GM19463 (cell line): ENCODE measurements at regions not wholly inside any gene's neighbourhood (a gene's known extent, or its start where the extent isn't known, plus 50 kb on each side); places are given as distances from the start of the nearest gene placed in this dataset.

Experiments used
- ATAC-seq: cut with Tn5 transposase; IDR thresholded peaks from one replicate; pipeline ENCODE4 v1.9.1; 2021; ENCODE audit warnings: mild to moderate bottlenecking, moderate library complexity; ENCODE audit not compliant: unreplicated experiment

- no peak for ATAC-seq
Observed at GRCh38 chr11:13868710-13869397, 93.7 kb upstream of the SPON1 start.

- no peak for ATAC-seq
Observed at GRCh38 chr11:13869398-13869886, 93.1 kb upstream of the SPON1 start.

- no peak for ATAC-seq
Observed at GRCh38 chr11:13874597-13874996, 87.9 kb upstream of the SPON1 start.

- ATAC-seq: no peak
Observed at GRCh38 chr11:13875643-13876042, 86.9 kb upstream of the SPON1 start.

- no peak for ATAC-seq
Observed at GRCh38 chr11:13876423-13876822, 86.1 kb upstream of the SPON1 start.

- ATAC-seq: no peak
Observed at GRCh38 chr11:13878077-13878476, 84.4 kb upstream of the SPON1 start.

GRCh38 chr11:13880634-13881033 is 81.9 kb upstream of the SPON1 start:
- no peak for ATAC-seq

- ATAC-seq: no peak
Observed at GRCh38 chr11:13881226-13881905, 81.2 kb upstream of the SPON1 start.

GRCh38 chr11:13883042-13883441 is 79.5 kb upstream of the SPON1 start:
- ATAC-seq: peak; percentile 94

GRCh38 chr11:13883589-13883988 is 78.9 kb upstream of the SPON1 start:
- ATAC-seq: no peak

GRCh38 chr11:13884158-13884799 is 78.2 kb upstream of the SPON1 start:
- ATAC-seq: no peak

GRCh38 chr11:13885083-13885482 is 77.4 kb upstream of the SPON1 start:
- no peak for ATAC-seq

GRCh38 chr11:13889552-13890249 is 72.8 kb upstream of the SPON1 start:
- no peak for ATAC-seq

GRCh38 chr11:13891911-13892310 is 70.6 kb upstream of the SPON1 start:
- no peak for ATAC-seq

GRCh38 chr11:13896175-13896980 is 66.1 kb upstream of the SPON1 start:
- ATAC-seq: no peak

GRCh38 chr11:13896981-13897353 is 65.6 kb upstream of the SPON1 start:
- no peak for ATAC-seq

GRCh38 chr11:13897646-13898276 is 64.8 kb upstream of the SPON1 start:
- ATAC-seq: no peak

GRCh38 chr11:13899603-13900002 is 62.9 kb upstream of the SPON1 start:
- ATAC-seq: no peak

- ATAC-seq: no peak
Observed at GRCh38 chr11:13902523-13902922, 60.0 kb upstream of the SPON1 start.

- no peak for ATAC-seq
Observed at GRCh38 chr11:13905137-13905781, 57.3 kb upstream of the SPON1 start.
